HG03432 (cell line): ENCODE measurements at regions not wholly inside any gene's neighbourhood (a gene's known extent, or its start where the extent isn't known, plus 50 kb on each side); places are given as distances from the start of the nearest gene placed in this dataset.

Experiments
- ATAC-seq: cut with Tn5 transposase; IDR thresholded peaks from one replicate; pipeline ENCODE4 v1.9.1; 2021; ENCODE audit warnings: mild to moderate bottlenecking, moderate library complexity; ENCODE audit not compliant: unreplicated experiment

DNA sequence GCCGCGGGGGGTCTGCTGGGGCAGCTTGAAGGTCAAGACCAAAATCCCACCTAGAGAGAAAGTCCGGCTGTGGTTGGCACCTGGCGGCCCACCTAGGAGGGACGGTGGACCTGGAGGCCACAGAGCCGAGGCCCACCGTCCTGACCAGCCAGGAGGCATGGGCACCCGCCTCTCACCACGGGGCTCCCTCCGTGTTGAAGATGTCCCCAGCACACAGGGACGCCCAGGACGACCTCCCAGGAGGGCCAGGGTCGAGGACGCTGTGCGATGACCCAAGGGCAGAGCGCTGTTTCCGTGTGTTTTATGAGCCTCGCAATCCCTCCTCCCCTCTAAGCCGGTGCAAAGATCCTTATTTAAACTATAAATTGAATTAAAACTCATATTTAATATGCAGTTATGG, 131.2 kb downstream of the C16orf95 start:
- no peak for ATAC-seq

GRCh38 chr16:87186446-87186845, 130.7 kb downstream of the C16orf95 start:
- no peak for ATAC-seq

GRCh38 chr16:87186876-87187533, 130.2 kb downstream of the C16orf95 start:
- no peak for ATAC-seq

- no peak for ATAC-seq
These were observed 129.1 kb downstream of the C16orf95 start for GRCh38 chr16:87188104-87188503.

DNA sequence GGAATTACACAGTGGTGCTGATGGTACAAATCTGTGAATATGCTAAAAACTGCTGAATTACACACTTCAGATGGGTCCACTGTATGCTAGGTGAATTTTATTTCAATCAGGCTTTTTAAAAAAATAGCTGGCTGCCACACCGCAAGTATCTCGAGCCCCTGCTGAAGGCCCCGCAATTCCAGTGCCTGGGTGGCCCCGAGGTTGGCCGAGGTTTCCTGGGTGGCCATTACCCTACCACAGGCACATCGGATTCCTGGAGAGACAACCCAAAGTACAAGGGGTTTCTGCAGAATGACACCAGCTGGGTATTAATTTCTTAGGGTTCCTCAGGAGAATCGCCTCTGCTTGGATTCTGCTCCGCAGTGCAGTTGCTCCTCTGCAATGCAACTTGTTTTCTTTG, 127.8 kb downstream of the C16orf95 start:
- no peak for ATAC-seq

- ATAC-seq, result no peak
These were observed 126.6 kb downstream of the C16orf95 start for GRCh38 chr16:87190288-87191230.

DNA sequence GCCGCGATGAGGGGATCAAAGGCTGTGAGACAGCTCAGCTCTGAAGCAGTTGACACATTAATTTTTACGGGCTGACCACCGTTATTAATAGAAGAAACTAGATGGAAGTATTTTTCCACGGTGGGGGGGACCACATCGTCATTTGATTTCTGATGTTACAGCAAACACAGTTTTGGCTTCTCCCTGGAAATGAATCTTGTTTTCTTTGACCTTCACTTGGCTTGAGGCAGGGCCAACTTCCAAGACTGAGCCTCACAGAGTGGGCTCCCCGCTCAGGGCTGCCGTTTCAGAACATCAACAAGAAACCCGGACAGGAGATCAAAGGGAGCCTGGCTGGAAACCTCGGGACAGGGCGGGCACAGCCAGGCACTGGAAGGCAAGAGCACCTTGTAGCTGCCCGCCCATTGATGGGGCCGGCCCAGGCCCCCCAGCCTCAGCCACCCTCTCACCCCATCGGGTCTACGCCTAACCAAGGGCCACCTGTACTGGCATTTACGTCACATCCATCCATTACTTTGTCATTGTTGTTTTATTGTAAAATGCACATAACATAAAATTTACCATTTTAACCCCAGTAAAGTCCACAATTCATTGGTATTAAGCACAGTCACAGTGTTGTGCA, 124.6 kb downstream of the C16orf95 start:
- no peak for ATAC-seq

DNA sequence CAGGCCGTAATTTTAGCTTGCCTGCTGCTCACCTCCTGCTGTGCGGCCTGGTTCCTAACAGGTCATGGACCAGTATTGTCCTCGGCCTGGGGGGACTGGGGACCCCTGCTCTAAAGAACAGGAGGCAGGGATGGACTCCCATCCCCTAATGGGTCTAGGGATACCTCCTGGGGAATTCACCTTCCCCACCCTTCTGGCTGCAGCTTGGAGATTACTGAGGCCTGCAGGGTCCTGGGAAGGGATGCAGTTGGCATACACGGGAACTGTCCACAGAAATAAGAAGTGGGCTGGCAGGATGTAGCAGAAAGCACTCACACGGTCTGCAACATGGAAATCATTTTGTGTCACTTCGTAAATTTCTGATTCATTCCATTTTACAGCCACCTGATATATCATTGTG, 123.0 kb downstream of the C16orf95 start:
- ATAC-seq, result no peak

DNA sequence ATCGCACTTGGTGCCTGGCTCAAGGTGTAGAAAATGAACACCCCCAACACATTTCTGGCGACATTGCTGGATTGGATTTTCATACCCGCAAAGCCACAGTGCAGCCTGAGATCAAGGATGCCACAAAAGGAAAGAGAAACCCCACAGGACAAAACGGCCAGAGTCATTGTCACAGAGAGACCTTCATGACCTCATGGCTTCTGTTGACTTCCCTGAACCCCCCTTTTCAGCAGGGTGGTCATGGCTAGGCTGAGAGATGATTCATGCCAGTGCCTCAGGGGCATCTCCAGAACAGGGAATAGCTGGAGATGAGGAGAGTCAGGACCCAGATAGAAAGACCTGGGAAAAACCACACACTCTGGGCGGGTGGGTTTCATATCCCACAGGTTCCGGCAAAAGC, 122.0 kb downstream of the C16orf95 start:
- ATAC-seq, result no peak

- ATAC-seq, result no peak
These were observed 121.0 kb downstream of the C16orf95 start for GRCh38 chr16:87196231-87196630.

GRCh38 chr16:87196661-87197060, 120.5 kb downstream of the C16orf95 start:
- no peak for ATAC-seq

- no peak for ATAC-seq
These were observed 118.8 kb downstream of the C16orf95 start for GRCh38 chr16:87198328-87198832.

DNA sequence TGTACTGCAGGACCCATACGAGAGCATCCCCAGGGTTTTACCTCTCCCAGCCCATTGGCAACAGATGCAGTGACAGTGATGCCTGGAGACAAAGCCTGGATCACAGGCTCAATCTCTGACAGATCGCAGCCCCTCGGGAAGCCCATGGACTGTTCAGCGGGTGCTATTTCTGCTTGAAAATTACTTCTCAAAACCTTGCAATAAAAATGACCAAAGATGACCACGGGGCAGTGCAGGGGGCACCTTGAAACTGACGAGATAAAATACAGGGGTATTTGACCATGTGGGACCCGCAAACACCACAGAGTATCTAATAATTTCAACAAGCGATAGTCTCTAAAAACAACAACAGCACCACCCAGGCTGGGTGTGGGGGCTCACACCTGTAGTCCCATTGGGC, 118.3 kb downstream of the C16orf95 start:
- no peak for ATAC-seq

GRCh38 chr16:87199379-87199778, 117.8 kb downstream of the C16orf95 start:
- ATAC-seq, result no peak

DNA sequence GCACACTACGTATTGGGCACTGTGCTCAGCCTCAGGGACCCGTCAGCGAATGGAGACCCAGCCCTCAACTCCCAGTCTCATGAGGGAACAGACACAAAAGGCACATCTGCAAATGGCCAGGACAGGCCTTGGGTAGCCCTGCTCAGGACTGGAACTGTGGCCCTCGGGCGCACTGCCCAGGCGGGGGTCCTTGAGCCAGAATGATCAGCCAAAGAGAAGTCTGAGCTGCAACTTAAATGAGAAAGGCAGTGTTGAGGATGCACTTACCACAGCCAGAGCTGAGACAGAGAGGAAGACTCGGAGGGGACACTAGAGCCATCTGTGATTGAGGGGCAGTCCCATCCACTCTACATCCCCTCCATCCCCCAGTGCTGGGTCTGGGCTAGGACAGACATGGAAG, 117.3 kb downstream of the C16orf95 start:
- ATAC-seq, result no peak

DNA sequence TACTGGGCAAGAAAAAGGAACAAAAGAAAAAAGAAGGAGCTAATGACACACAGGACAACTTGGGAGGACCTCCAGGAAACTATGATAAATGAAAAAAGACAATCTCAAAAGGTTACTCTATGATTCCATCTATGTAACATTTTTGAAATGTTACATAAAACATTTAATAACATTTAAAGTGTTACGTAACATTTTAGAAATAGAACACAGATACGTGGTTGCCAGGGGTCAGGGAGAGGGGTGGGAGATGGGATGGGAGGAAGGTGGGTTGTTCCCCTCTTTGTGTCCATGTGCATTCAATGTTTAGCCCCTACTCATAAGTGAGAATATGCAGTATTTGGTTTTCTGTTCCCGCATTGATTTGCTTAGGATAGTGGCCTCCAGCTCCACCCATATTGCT, 116.6 kb downstream of the C16orf95 start:
- no peak for ATAC-seq

DNA sequence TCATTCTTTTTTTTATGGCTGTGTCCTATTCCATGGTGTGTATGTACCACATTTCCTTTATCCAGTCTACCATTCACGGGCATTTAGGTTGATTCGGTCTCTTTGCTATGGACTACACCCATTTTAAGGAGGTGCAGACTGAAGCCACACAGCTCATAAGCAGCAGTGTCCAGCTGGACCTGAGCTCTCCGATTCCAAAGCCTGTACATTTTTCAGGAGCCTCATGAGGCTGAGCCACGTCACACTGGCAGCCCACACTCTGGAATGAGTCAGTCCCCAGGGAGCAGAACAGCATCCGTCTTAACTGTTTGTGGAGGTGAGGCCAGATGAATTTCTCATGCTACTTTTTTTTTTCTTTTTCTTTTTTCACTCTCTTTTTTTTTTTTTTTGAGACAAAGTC, 116.1 kb downstream of the C16orf95 start:
- ATAC-seq, result no peak

DNA sequence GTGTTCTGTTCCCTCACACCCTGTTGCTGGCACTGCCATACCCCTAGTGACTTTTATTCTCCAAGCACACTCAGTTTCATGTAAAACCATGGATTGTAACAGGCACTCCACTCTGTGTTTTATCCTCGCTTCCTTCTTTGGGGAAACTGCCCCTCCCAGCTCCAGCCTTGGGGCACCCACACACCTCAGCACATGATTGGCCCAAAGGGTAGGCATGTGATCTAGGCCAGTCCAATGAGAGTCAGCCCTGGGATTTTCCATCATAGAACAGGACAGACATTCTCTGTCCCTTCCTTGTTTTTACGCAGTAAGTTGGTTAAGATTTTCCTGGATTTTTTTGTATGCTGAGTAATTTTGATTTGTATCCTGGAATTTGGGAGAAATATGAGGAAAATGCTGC, 115.4 kb downstream of the C16orf95 start:
- no peak for ATAC-seq

DNA sequence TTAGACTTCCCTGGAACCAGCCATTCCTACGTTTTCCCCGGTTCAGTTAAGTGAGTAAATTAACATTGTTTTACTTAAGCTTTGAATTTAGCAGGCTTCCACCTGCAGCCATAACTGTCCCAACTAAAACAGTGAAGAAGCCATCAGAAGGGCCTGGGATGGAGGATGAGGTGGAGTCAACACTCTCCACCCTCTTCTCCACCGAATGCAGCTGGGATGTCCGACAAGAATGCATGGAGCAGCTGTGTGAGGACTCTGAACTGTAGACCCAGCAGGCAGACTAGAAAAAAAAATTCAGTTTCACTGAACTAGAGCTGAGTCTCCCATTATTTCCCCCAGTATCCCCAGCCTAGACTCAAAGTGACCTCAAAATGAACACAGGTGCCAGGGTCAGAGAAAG, 114.8 kb downstream of the C16orf95 start:
- no peak for ATAC-seq

- no peak for ATAC-seq
These were observed 114.0 kb downstream of the C16orf95 start for GRCh38 chr16:87203060-87203656.
